ENCODE measurements at regions not wholly inside any gene's neighbourhood (a gene's known extent, or its start where the extent isn't known, plus 50 kb on each side); places are given as distances from the start of the nearest gene placed in this dataset.
A peak's percentile ranks its signal among the peaks of the same experiment; 100 is the strongest.
"Not testable (repeated sequence)": the region's sequence is repeated elsewhere in the genome, so short reads cannot be mapped to it uniquely, and the experiment has no call there.

GRCh38 chr6:113171882-113172281 is 685.3 kb upstream of the MARCKS start:
- DNase-seq: no peak

GRCh38 chr6:113172531-113172966 is 684.6 kb upstream of the MARCKS start:
- DNase-seq: no peak

GRCh38 chr6:113178349-113178748 is 678.8 kb upstream of the MARCKS start:
- DNase-seq: no peak

- DNase-seq: no peak
Observed at GRCh38 chr6:113181164-113181563, 676.0 kb upstream of the MARCKS start.

- DNase-seq: no peak
Observed at GRCh38 chr6:113182370-113183141, 674.6 kb upstream of the MARCKS start.

GRCh38 chr6:113184291-113184690 is 672.9 kb upstream of the MARCKS start:
- DNase-seq: no peak

- DNase-seq: no peak
Observed at GRCh38 chr6:113184736-113185135, 672.4 kb upstream of the MARCKS start.

GRCh38 chr6:113185299-113185698 is 671.8 kb upstream of the MARCKS start:
- no peak for DNase-seq

- no peak for DNase-seq
Observed at GRCh38 chr6:113187661-113188060, 669.5 kb upstream of the MARCKS start.

GRCh38 chr6:113188962-113189361 is 668.2 kb upstream of the MARCKS start:
- no peak for DNase-seq

GRCh38 chr6:113190170-113190569 is 667.0 kb upstream of the MARCKS start:
- DNase-seq: no peak

GRCh38 chr6:113194090-113194489 is 663.1 kb upstream of the MARCKS start:
- DNase-seq: no peak

GRCh38 chr6:113202852-113203714 is 654.1 kb upstream of the MARCKS start:
- DNase-seq: no peak

GRCh38 chr6:113203715-113204110 is 653.4 kb upstream of the MARCKS start:
- no peak for DNase-seq

- no peak for DNase-seq
Observed at GRCh38 chr6:113205553-113205952, 651.6 kb upstream of the MARCKS start.

- DNase-seq: no peak
Observed at GRCh38 chr6:113208726-113209125, 648.4 kb upstream of the MARCKS start.

- no peak for DNase-seq
Observed at GRCh38 chr6:113209315-113209714, 647.8 kb upstream of the MARCKS start.

- DNase-seq: no peak
Observed at GRCh38 chr6:113211170-113211569, 646.0 kb upstream of the MARCKS start.

GRCh38 chr6:113219783-113220182 is 637.4 kb upstream of the MARCKS start:
- peak; percentile 20 to 36 for DNase-seq

- no peak for DNase-seq
Observed at GRCh38 chr6:113220832-113221231, 636.3 kb upstream of the MARCKS start.

GRCh38 chr6:113221850-113222249 is 635.3 kb upstream of the MARCKS start:
- DNase-seq: no peak

GRCh38 chr6:113246186-113246585 is 611.0 kb upstream of the MARCKS start:
- DNase-seq: no peak

- DNase-seq: no peak
Observed at GRCh38 chr6:113248532-113248931, 608.6 kb upstream of the MARCKS start.

- DNase-seq: not testable (repeated sequence)
Observed at GRCh38 chr6:113254194-113254593, 603.0 kb upstream of the MARCKS start.

All from AML-193 (cell line).